Right lobe of liver (tissue), 6 donors: ENCODE measurements at regions not wholly inside any gene's neighbourhood (a gene's known extent, or its start where the extent isn't known, plus 50 kb on each side); places are given as distances from the start of the nearest gene placed in this dataset.

Source experiments
- ATAC-seq, 4 donors: fragments of 200-7000 bp; cut with Tn5 transposase; one replicate each; pipeline ENCODE4 v1.9.1; 2020; ENCODE audit warnings: mild to moderate bottlenecking in 4 of 4, moderate library complexity in 4 of 4
- DNase-seq, 3 donors: peaks; one replicate each; pipeline ENCODE4 v3.0.0-alpha.2; 2020
- H3K27ac ChIP-seq, 3 donors: fragments of 200-600 bp; one replicate each; pipeline ENCODE4 v1.8.0; 2022
- H3K27me3 ChIP-seq, 2 donors: fragments of 200-600 bp; one replicate each; pipeline ENCODE4 v1.8.0; 2022
- H3K36me3 ChIP-seq, 4 donors: fragments of 200-600 bp; sonication (generic) in 1 of 4; one replicate each; pipeline versions ENCODE4 v1.5.1 to v1.8.0; 2017 to 2022; ENCODE audit warnings: control low read depth in 1 of 4
- H3K4me1 ChIP-seq, 4 donors: fragments of 200-600 bp; sonication (generic) in 1 of 4; one replicate each; pipeline versions ENCODE4 v1.5.1 to v1.8.0; 2017 to 2022; ENCODE audit warnings: control low read depth in 1 of 4
- H3K4me3 ChIP-seq, 3 donors: fragments of 200-600 bp; one replicate each; pipeline ENCODE4 v1.8.0; 2022
- H3K9me3 ChIP-seq, 4 donors: fragments of 200-600 bp; sonication (generic) in 1 of 4; one replicate each; pipeline versions ENCODE4 v1.5.1 to v1.8.0; 2017 to 2022; ENCODE audit warnings: control low read depth in 1 of 4
- POLR2A ChIP-seq: fragments of 450-650 bp; IDR thresholded peaks from one replicate; pipeline ENCODE4 v1.6.1; 2017; ENCODE audit warnings: antibody characterized with exemption, mild to moderate bottlenecking
- WGBS: methylation state at CpG from one replicate; pipeline ENCODE4 v1.1.6; 2018; ENCODE audit warnings: low coverage, low lambda C conversion rate; ENCODE audit not compliant: insufficient coverage; ENCODE audit errors: missing lambda C conversion rate; 5-methylcytosine and 5-hydroxymethylcytosine counted together
- intact Hi-C, 2 donors: fragments of 100-400 bp; cut with DNase I; formaldehyde crosslinking; loops; one replicate each; pipeline versions ENCODE4 v1.11.2 to v1.14.1; 2022
- TF ChIP-seq, protein P1 (sequence below), 4 donors: fragments of 200-600 bp in 3 of 4; fragments of 450-650 bp in 1 of 4; IDR thresholded peaks; one replicate each; pipeline versions ENCODE4 v1.5.1 to v1.8.0; 2016 to 2022; ENCODE audit warnings: antibody characterized with exemption in 4 of 4, mild to moderate bottlenecking in 2 of 4
- donor health status: DM: no; HTN: yes; CAD: no.
- donor health status: DM: no; HTN: no; CAD: no.
- donor health status: DM: no; HTN: no; CAD: no.
- donor health status: DM: no; HTN: yes; CAD: no.
- donor health status: DM: no; HTN: yes; CAD: no.

DNA sequence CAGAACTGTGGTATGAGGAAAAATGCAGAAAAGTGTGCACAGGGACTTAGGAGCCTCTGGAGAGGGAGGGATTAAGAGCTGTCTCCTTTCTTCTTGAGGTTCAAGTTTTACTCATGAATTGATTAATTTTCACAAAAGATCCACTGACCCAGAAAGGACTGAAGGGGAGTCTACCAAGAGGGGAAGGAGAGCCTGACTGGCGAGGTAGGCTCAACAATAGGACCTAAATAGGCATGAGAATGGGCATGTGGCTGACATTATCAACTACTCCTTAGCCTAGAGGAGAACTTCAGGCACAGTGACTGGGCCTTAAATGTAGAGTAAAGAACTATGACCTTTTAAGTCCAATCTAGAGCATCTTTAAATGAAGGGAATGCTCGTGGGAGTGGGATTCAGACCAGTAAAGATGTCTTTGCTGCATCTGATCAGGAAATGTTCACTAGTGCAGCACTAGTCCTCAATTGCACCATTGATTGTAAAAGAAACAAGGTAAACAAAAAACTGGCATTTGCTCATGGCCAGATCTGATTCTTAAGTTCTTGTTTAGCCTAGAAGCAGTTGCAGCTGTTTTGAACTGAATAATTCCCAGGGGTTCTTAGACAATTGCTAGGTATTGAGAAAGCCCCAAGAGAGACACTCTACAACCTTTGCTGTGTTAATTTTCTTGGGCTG, 135.6 kb downstream of the RAB38 start:
- Histone ChIP-seq H3K36me3 (no peaks in the 10 kb centered on the region), H3K9me3 (no peaks in the 10 kb centered on the region), H3K27ac (no peak overlapping the region), H3K4me3 (no peak overlapping the region), H3K4me1 (no peaks in the 10 kb centered on the region), H3K27me3 (no peaks in the 10 kb centered on the region)
- TF ChIP-seq POLR2A = no peak
- TF ChIP-seq, protein P1, sequence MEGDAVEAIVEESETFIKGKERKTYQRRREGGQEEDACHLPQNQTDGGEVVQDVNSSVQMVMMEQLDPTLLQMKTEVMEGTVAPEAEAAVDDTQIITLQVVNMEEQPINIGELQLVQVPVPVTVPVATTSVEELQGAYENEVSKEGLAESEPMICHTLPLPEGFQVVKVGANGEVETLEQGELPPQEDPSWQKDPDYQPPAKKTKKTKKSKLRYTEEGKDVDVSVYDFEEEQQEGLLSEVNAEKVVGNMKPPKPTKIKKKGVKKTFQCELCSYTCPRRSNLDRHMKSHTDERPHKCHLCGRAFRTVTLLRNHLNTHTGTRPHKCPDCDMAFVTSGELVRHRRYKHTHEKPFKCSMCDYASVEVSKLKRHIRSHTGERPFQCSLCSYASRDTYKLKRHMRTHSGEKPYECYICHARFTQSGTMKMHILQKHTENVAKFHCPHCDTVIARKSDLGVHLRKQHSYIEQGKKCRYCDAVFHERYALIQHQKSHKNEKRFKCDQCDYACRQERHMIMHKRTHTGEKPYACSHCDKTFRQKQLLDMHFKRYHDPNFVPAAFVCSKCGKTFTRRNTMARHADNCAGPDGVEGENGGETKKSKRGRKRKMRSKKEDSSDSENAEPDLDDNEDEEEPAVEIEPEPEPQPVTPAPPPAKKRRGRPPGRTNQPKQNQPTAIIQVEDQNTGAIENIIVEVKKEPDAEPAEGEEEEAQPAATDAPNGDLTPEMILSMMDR (IDR thresholded peaks at IDR 0.05) = no peak
- intact Hi-C loops = no loop called here
- 31% methylated on average over 2 of the region's 2 CpGs for WGBS
- DNase-seq (no peak), ATAC-seq (no peak)

DNA sequence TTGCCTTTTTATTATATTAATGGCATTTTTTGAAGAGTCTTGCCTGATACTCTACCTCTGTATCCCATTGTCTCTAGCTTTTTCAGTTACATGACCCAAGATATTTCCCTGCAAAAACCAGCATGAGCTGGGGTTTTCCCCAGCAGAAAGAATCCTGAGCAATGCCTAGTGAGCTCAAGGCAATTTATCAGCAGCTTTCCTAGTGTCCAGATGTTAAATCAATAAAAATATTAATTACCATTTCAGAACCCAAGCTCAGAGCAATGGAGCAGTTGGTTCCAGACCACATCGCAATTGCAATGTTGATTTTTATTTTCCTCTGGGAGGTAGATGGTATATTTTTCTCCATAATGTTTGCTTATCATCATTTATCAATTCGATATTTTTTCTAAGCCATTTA, 137.2 kb downstream of the RAB38 start:
- TF ChIP-seq, protein P1 (IDR thresholded peaks at IDR 0.05) = no peak
- TF ChIP-seq POLR2A = no peak
- DNase-seq (no peak), ATAC-seq (no peak)
- Histone ChIP-seq H3K27ac (no peak overlapping the region), H3K4me1 (no peaks in the 10 kb centered on the region), H3K4me3 (no peak overlapping the region), H3K36me3 (no peaks in the 10 kb centered on the region), H3K27me3 (no peaks in the 10 kb centered on the region), H3K9me3 (no peaks in the 10 kb centered on the region)
- WGBS = 55% methylated on average over 2 of the region's 2 CpGs
- intact Hi-C loops = no loop called here

DNA sequence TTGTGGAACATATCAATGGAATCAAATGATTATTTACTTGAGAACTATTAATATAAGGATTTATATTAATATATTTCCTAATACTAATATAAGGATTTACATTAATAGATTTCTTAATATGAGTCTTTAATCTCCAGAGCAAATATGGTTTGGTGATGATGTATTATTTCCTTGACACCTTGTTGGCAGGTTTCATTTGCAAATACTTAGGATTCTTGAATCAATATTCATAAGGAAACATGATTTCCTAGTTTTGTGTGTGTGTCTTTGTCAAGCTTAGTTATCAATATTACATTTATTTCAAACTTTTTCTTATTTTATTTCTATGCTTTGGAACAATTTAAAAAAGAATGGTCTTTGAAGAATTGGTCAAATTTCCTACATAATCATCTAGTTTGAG, 138.5 kb downstream of the RAB38 start:
- no peak for DNase-seq
- no peak for ATAC-seq
- TF ChIP-seq, protein P1 (IDR thresholded peaks at IDR 0.05) = no peak
- no peak for TF ChIP-seq POLR2A
- Histone ChIP-seq H3K27ac (no peak overlapping the region), H3K4me3 (no peak overlapping the region), H3K27me3 (no peaks in the 10 kb centered on the region), H3K4me1 (no peaks in the 10 kb centered on the region), H3K36me3 (no peaks in the 10 kb centered on the region), H3K9me3 (no peaks in the 10 kb centered on the region)
- intact Hi-C loops = no loop called here

DNA sequence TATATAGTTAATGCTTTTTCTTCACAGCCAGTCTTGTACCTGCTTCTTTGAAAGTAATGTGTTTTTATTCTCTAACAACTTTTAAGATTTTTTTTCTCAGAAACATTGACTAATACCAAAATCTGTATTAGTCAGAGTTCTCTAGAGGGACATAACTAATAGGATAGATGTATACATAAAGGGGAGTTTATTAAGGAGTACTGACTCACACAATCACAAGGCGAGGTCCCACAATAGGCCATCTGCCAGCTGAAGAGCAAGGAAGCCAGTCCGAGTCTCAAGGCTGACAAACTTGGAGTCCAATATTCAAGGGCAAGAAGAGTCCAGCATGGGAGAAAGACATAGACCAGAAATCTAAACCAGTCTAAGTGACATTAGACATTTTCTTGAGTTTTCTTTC, 140.0 kb downstream of the RAB38 start:
- TF ChIP-seq POLR2A = no peak
- TF ChIP-seq, protein P1 (IDR thresholded peaks at IDR 0.05) = no peak
- DNase-seq = no peak
- intact Hi-C loops = no loop called here
- H3K27ac ChIP-seq = no peak overlapping the region
- H3K9me3 ChIP-seq = no peaks in the 10 kb centered on the region
- H3K27me3 ChIP-seq = no peaks in the 10 kb centered on the region
- ATAC-seq = no peak
- no peaks in the 10 kb centered on the region for H3K36me3 ChIP-seq
- 54% methylated on average over 2 of the region's 2 CpGs for WGBS
- no peaks in the 10 kb centered on the region for H3K4me1 ChIP-seq
- H3K4me3 ChIP-seq = no peak overlapping the region

DNA sequence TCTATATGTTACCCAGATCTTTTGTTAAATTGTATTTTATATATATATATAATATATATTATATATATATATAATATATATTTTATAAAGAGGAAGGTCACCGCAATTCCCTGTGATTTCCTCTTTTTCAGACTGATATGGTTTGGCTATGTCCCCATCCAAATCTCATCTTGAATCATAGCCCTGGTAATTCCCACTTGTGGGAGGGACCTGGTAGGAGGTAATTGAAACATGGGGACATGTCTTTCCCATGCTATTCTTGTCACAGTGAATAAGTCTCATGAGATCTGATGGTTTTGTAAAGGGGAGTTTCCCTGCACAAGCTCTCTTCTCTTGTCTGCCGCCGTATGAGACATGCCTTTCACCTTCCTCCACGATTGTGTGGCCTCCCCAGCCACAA, 157.6 kb downstream of the RAB38 start:
- H3K27me3 ChIP-seq = no peaks in the 10 kb centered on the region
- WGBS = 54% methylated on average over 3 of the region's 4 CpGs

More for the DNA sequence above, 157.6 kb downstream of the RAB38 start:
- Histone ChIP-seq H3K4me3 (no peak overlapping the region), H3K4me1 (no peaks in the 10 kb centered on the region), H3K27ac (no peak overlapping the region), H3K36me3 (no peaks in the 10 kb centered on the region), H3K9me3 (no peaks in the 10 kb centered on the region)
- no peak for ATAC-seq
- intact Hi-C loops = no loop called here
- TF ChIP-seq, protein P1 (IDR thresholded peaks at IDR 0.05) = no peak
- TF ChIP-seq POLR2A = no peak
- no peak for DNase-seq
